ENCODE measurements at regions not wholly inside any gene's neighbourhood (a gene's known extent, or its start where the extent isn't known, plus 50 kb on each side); places are given as distances from the start of the nearest gene placed in this dataset.

GRCh38 chr7:85655252-85655651 lies 468.4 kb upstream of the SEMA3D start:
- Histone ChIP-seq H3K27me3 (replicated peaks) (no peaks in the 10 kb centered on the region), H3K27ac (no peak overlapping the region), H3K4me3 (ENCODE audit: low read depth, low read length) (no peak overlapping the region), H3K36me3 (replicated peaks) (no peaks in the 10 kb centered on the region)
- no peak for TF ChIP-seq CTCF (IDR thresholded peaks at IDR 0.05; ENCODE audit: low read depth, low read length, missing control alignments)
- in situ Hi-C loops (cut with HindIII; ENCODE audit: low pct_ligation_motif_present, low sequenced_read_pairs), result no loop called here
- DNase-seq, result no peak

- in situ Hi-C loops (cut with HindIII; ENCODE audit: low pct_ligation_motif_present, low sequenced_read_pairs), result no loop called here
- no peaks in the 10 kb centered on the region for H3K27me3 ChIP-seq (replicated peaks)
- H3K36me3 ChIP-seq (replicated peaks), result no peaks in the 10 kb centered on the region
- no peak overlapping the region for H3K27ac ChIP-seq
- TF ChIP-seq CTCF (IDR thresholded peaks at IDR 0.05; ENCODE audit: low read depth, low read length, missing control alignments), result no peak
- H3K4me3 ChIP-seq (ENCODE audit: low read depth, low read length), result no peak overlapping the region
- no peak for DNase-seq
These were observed 457.4 kb upstream of the SEMA3D start for GRCh38 chr7:85644272-85644671.

GRCh38 chr7:85641331-85641730 lies 454.5 kb upstream of the SEMA3D start:
- Histone ChIP-seq H3K36me3 (replicated peaks) (no peaks in the 10 kb centered on the region), H3K4me3 (ENCODE audit: low read depth, low read length) (no peak overlapping the region), H3K27ac (no peak overlapping the region), H3K27me3 (replicated peaks) (no peaks in the 10 kb centered on the region)
- in situ Hi-C loops (cut with HindIII; ENCODE audit: low pct_ligation_motif_present, low sequenced_read_pairs), result no loop called here
- TF ChIP-seq CTCF (IDR thresholded peaks at IDR 0.05; ENCODE audit: low read depth, low read length, missing control alignments), result no peak
- DNase-seq, result no peak

- DNase-seq, result no peak
- Histone ChIP-seq H3K27me3 (replicated peaks) (no peaks in the 10 kb centered on the region), H3K4me3 (ENCODE audit: low read depth, low read length) (no peak overlapping the region), H3K27ac (no peak overlapping the region), H3K36me3 (replicated peaks) (no peaks in the 10 kb centered on the region)
- in situ Hi-C loops (cut with HindIII; ENCODE audit: low pct_ligation_motif_present, low sequenced_read_pairs), result no loop called here
- no peak for TF ChIP-seq CTCF (IDR thresholded peaks at IDR 0.05; ENCODE audit: low read depth, low read length, missing control alignments)
These were observed 451.5 kb upstream of the SEMA3D start for GRCh38 chr7:85638394-85638793.

DNA sequence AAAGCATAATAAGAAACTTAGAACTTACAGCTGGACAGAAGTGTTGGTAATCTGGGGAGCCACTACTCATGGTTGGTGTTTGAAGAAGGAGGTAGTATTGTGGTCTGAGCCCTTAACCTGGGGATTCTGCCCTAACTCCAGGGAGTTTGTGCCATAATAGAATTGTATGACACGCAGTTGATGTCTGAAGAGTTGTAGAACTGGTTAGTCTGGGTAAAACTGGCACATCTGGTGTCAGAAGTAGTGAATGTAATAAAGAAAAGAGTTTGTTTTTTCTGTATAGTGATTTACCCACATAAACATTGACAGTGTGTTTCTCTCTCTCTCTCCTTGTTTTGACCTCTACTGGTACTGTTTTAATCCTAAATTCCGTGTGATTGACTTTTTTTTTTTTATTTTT lies 448.1 kb upstream of the SEMA3D start:
- no peak for TF ChIP-seq CTCF (IDR thresholded peaks at IDR 0.05; ENCODE audit: low read depth, low read length, missing control alignments)

GRCh38 chr7:85630904-85631600 lies 444.2 kb upstream of the SEMA3D start:
- in situ Hi-C loops (cut with HindIII; ENCODE audit: low pct_ligation_motif_present, low sequenced_read_pairs), result no loop called here
- H3K27ac ChIP-seq, result no peak overlapping the region

More for the DNA sequence above, 448.1 kb upstream of the SEMA3D start:
- no peak overlapping the region for H3K27ac ChIP-seq
- H3K4me3 ChIP-seq (ENCODE audit: low read depth, low read length), result no peak overlapping the region
- in situ Hi-C loops (cut with HindIII; ENCODE audit: low pct_ligation_motif_present, low sequenced_read_pairs), result no loop called here
- no peaks in the 10 kb centered on the region for H3K27me3 ChIP-seq (replicated peaks)
- DNase-seq, result no peak
- no peaks in the 10 kb centered on the region for H3K36me3 ChIP-seq (replicated peaks)

More at GRCh38 chr7:85630904-85631600, 444.2 kb upstream of the SEMA3D start:
- no peaks in the 10 kb centered on the region for H3K27me3 ChIP-seq (replicated peaks)
- no peaks in the 10 kb centered on the region for H3K36me3 ChIP-seq (replicated peaks)
- H3K4me3 ChIP-seq (ENCODE audit: low read depth, low read length), result no peak overlapping the region
- DNase-seq, result no peak
- no peak for TF ChIP-seq CTCF (IDR thresholded peaks at IDR 0.05; ENCODE audit: low read depth, low read length, missing control alignments)
